WTC11 (cell line): ENCODE measurements at regions not wholly inside any gene's neighbourhood (a gene's known extent, or its start where the extent isn't known, plus 50 kb on each side); places are given as distances from the start of the nearest gene placed in this dataset.
"Not testable (repeated sequence)": the region's sequence is repeated elsewhere in the genome, so short reads cannot be mapped to it uniquely, and the experiment has no call there.

Experiments used
- ATAC-seq: fragments of 200-7000 bp; cut with Tn5 transposase; 2 replicates; pipeline ENCODE4 v1.10.0; 2021; ENCODE audit warnings: mild to moderate bottlenecking, moderate library complexity
- CTCF ChIA-PET: fragments of 300-600 bp; sonication (Branson Sonifier 250); formaldehyde crosslinking; loops from one replicate; lab custom pipeline; 2021; ENCODE audit warnings: antibody characterized with exemption; lab: Charles Lee
- POLR2A ChIA-PET: fragments of 350-600 bp; sonication (Branson Sonifier 250); formaldehyde crosslinking; loops from one replicate; lab custom pipeline; 2021; ENCODE audit warnings: antibody characterized with exemption; lab: Charles Lee
- DNase-seq: peaks from one replicate; pipeline ENCODE4 v3.0.0; 2021; ENCODE audit warnings: low spot score
- H3K27ac Mint-ChIP-seq: 2 replicates; pipeline ENCODE4 v1.8.0; 2021; ENCODE audit warnings: mixed read lengths
- H3K27me3 Mint-ChIP-seq: 2 replicates; pipeline ENCODE4 v1.8.0; 2021; ENCODE audit warnings: low read depth, mild to moderate bottlenecking, moderate library complexity, mixed read lengths
- H3K36me3 Mint-ChIP-seq: 2 replicates; pipeline ENCODE4 v1.8.0; 2021; ENCODE audit warnings: mixed read lengths
- H3K4me1 Mint-ChIP-seq: 2 replicates; pipeline ENCODE4 v1.8.0; 2022; ENCODE audit warnings: mixed read lengths
- H3K4me3 Mint-ChIP-seq: 2 replicates; pipeline ENCODE4 v1.8.0; 2021; ENCODE audit warnings: mild to moderate bottlenecking, moderate library complexity, mixed read lengths
- H3K9me3 Mint-ChIP-seq: 2 replicates; pipeline ENCODE4 v1.8.0; 2021; ENCODE audit warnings: mixed read lengths
- ATF1 ChIP-seq: sonication (generic); formaldehyde crosslinking; IDR thresholded peaks from 2 replicates; pipeline ENCODE4 v1.8.1; 2023; ENCODE audit warnings: mild to moderate bottlenecking, moderate library complexity, missing genetic modification reagents
- CTCF ChIP-seq: fragments of 200-600 bp; IDR thresholded peaks from 2 replicates; pipeline ENCODE4 v1.8.0; 2022; ENCODE audit warnings: antibody characterized with exemption
- E2F4 ChIP-seq: sonication (generic); formaldehyde crosslinking; IDR thresholded peaks from 2 replicates; pipeline ENCODE4 v1.8.1; 2022; ENCODE audit warnings: low read depth, mild to moderate bottlenecking, moderate library complexity, missing genetic modification reagents, borderline replicate concordance
- E2F5 ChIP-seq: sonication (generic); formaldehyde crosslinking; IDR thresholded peaks from 2 replicates; pipeline ENCODE4 v1.8.1; 2022; ENCODE audit warnings: mild to moderate bottlenecking, moderate library complexity, missing genetic modification reagents
- EMX1 ChIP-seq: fragments of 250-450 bp; sonication (Bioruptor Pico); IDR thresholded peaks from 2 replicates; pipeline ENCODE4 v1.8.0; 2021; ENCODE audit warnings: mild to moderate bottlenecking
- ESRRA ChIP-seq: sonication (generic); formaldehyde crosslinking; IDR thresholded peaks from 2 replicates; pipeline ENCODE4 v1.8.1; 2022; ENCODE audit warnings: mild to moderate bottlenecking, missing genetic modification reagents, borderline replicate concordance
- GABPB1 ChIP-seq: sonication (generic); formaldehyde crosslinking; IDR thresholded peaks from 2 replicates; pipeline ENCODE4 v1.8.1; 2023; ENCODE audit warnings: mild to moderate bottlenecking, missing genetic modification reagents
- GRHL2 ChIP-seq: fragments of 250-450 bp; sonication (Bioruptor Pico); IDR thresholded peaks from 2 replicates; pipeline ENCODE4 v1.8.0; 2022; ENCODE audit warnings: mild to moderate bottlenecking, moderate library complexity; ENCODE audit not compliant: insufficient replicate concordance, severe bottlenecking
- GTF2I ChIP-seq: fragments of 250-450 bp; sonication (Bioruptor Pico); conservative IDR thresholded peaks from 2 replicates; pipeline ENCODE4 v1.4.0; 2021; ENCODE audit warnings: mild to moderate bottlenecking
- IRF1 ChIP-seq: sonication (generic); formaldehyde crosslinking; IDR thresholded peaks from 2 replicates; pipeline ENCODE4 v1.8.0; 2023; ENCODE audit warnings: missing genetic modification reagents
- IRF2 ChIP-seq: sonication (generic); formaldehyde crosslinking; IDR thresholded peaks from 2 replicates; pipeline ENCODE4 v1.8.0; 2022; ENCODE audit warnings: low read depth, missing genetic modification reagents, borderline replicate concordance
- JUN ChIP-seq: sonication (generic); formaldehyde crosslinking; IDR thresholded peaks from 2 replicates; pipeline ENCODE4 v1.8.0; 2023; ENCODE audit warnings: mild to moderate bottlenecking, missing genetic modification reagents
- KAT7 ChIP-seq: sonication (generic); formaldehyde crosslinking; IDR thresholded peaks from 2 replicates; pipeline ENCODE4 v1.8.1; 2023; ENCODE audit warnings: missing genetic modification reagents, mild to moderate bottlenecking, borderline replicate concordance
- NR3C1 ChIP-seq: sonication (generic); formaldehyde crosslinking; conservative IDR thresholded peaks from 2 replicates; pipeline ENCODE4 v1.8.1; 2023; ENCODE audit warnings: low read depth, mild to moderate bottlenecking, missing genetic modification reagents
- RELA ChIP-seq: sonication (generic); formaldehyde crosslinking; IDR thresholded peaks from 2 replicates; pipeline ENCODE4 v1.8.1; 2022; ENCODE audit warnings: missing genetic modification reagents, mild to moderate bottlenecking, borderline replicate concordance
- STAT6 ChIP-seq: sonication (generic); formaldehyde crosslinking; conservative IDR thresholded peaks from 2 replicates; pipeline ENCODE4 v1.8.1; 2023; ENCODE audit warnings: mild to moderate bottlenecking, low read depth, missing genetic modification reagents, moderate library complexity
- ZNF281 ChIP-seq: sonication (generic); formaldehyde crosslinking; IDR thresholded peaks from 2 replicates; pipeline ENCODE4 v1.8.0; 2023; ENCODE audit warnings: mild to moderate bottlenecking, missing genetic modification reagents
- ZNF532 ChIP-seq: fragments of 250-450 bp; sonication (Bioruptor Pico); IDR thresholded peaks from 2 replicates; pipeline ENCODE4 v1.9.0; 2021; ENCODE audit warnings: mild to moderate bottlenecking, borderline replicate concordance
- ZSCAN18 ChIP-seq: fragments of 250-450 bp; sonication (Bioruptor Pico); IDR thresholded peaks from 2 replicates; pipeline ENCODE4 v2.1.2; 2022; ENCODE audit warnings: mild to moderate bottlenecking, moderate library complexity

- H3K4me1 Mint-ChIP-seq, H3K27ac Mint-ChIP-seq, DNase-seq, H3K9me3 Mint-ChIP-seq, H3K36me3 Mint-ChIP-seq, H3K4me3 Mint-ChIP-seq, ATAC-seq, POLR2A ChIA-PET, H3K27me3 Mint-ChIP-seq, CTCF ChIA-PET: not testable (repeated sequence)
- peak; percentile 35; the same call in 1 of the 2 replicates for TF ChIP-seq GTF2I
These were observed 741.8 kb downstream of the CDH18 start for GRCh38 chr5:19246191-19246590.

GRCh38 chr5:19247302-19247701 is 740.7 kb downstream of the CDH18 start:
- H3K4me3 Mint-ChIP-seq, result no peak overlapping the region
- no peak for ATAC-seq
- H3K27me3 Mint-ChIP-seq, result no peaks in the 10 kb centered on the region
- ChIA-PET CTCF (no interaction called here), POLR2A (no interaction called here)
- H3K27ac Mint-ChIP-seq, result no peak overlapping the region
- no peaks in the 10 kb centered on the region for H3K4me1 Mint-ChIP-seq
- H3K36me3 Mint-ChIP-seq, result peaks cover 8% of the 10 kb centered on the region; the same call in 1 of the 2 replicates
- H3K9me3 Mint-ChIP-seq, result peaks cover 9% of the 10 kb centered on the region; the same call in 1 of the 2 replicates
- DNase-seq, result no peak
- no peak for TF ChIP-seq E2F4
- no peak for TF ChIP-seq E2F5 (CRISPR knock-in tag)
- TF ChIP-seq ZNF281 (CRISPR knock-in tag), result no peak
- TF ChIP-seq GABPB1, result no peak
- no peak for TF ChIP-seq IRF1
- no peak for TF ChIP-seq ZSCAN18
- no peak for TF ChIP-seq ESRRA (CRISPR knock-in tag)
- TF ChIP-seq KAT7, result no peak
- no peak for TF ChIP-seq ATF1 (CRISPR knock-in tag)
- TF ChIP-seq JUN, result no peak
- no peak for TF ChIP-seq ZNF532
- no peak for TF ChIP-seq STAT6 (CRISPR knock-in tag)
- TF ChIP-seq GRHL2 (CRISPR knock-in tag), result no peak
- TF ChIP-seq NR3C1, result no peak
- TF ChIP-seq EMX1 (CRISPR knock-in tag), result no peak
- TF ChIP-seq RELA (CRISPR knock-in tag), result no peak
- TF ChIP-seq IRF2 (CRISPR knock-in tag), result no peak
- TF ChIP-seq CTCF, result no peak
